NCI-H524 treated with DMSO at 0.1 percent for 48 hours (cell line): ENCODE measurements at regions not wholly inside any gene's neighbourhood (a gene's known extent, or its start where the extent isn't known, plus 50 kb on each side); places are given as distances from the start of the nearest gene placed in this dataset.

Experiments used
- DNase-seq: peaks from one replicate; lab custom pipeline; 2025; lab: John Stamatoyannopoulos, UW

DNA sequence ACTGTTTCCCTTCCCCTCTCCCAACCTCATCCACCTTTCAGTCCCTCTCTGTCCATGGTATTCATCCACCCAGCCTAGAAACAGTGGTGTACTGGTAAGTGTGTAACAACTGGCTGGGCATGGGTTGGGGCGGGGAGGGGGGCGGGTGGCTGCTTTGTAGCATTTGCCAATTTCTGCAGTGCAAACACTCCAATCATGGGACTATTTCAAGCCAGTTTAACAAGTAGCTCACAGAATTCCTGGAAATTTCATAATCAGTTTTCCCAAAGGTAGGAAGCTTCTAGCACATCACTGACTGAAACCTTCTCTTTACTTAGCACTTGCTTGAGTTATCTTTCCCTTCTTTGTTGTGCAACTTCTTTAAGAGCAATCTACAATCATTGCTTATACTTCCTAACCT is 100.8 kb upstream of the WASF3 start:
- no peak for DNase-seq

DNA sequence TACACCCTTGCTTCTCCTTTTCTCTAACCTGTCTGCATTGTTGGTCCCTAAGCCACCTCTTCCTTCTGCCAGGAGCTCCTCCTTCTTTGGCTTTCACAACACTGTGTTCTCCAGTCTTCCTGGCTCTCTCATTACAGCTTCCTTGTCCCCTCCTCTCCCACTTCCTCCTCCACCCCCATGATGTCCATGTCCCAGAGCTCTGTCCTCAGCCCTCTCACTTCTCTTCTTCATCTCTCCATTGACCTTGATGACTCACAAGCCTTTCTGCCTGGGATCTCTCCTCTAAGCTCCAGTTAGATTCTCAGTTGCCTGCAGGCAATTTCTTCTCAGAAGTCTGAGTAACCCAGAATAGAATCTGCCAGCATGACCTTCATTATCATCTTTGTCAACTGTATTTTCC is 100.3 kb upstream of the WASF3 start:
- DNase-seq: no peak

DNA sequence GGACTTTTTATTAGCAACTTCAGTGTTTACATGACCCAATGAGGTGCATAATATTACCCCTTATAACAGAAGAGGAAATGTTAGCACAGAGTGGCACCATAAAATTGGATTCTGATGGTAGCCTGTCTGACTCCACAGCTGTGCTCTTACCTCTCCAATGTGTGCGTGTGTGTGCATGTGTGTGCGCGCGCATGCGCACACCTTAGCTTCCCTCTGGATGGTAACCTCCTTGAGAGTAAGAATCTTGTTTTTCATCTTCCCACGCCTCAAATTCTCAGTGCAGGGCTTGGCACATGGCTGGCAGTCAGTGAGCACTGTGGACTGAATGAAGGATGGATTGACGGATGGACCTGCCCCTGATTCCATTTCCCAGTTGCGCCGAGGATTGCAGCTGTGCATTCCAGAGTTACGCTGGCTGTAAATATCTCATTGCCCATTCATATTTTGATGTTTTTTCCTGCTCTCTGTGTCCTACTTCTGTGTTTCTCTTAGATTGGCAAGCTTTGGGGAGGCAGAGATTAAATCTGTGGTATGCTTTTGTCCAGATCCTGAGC is 99.2 kb upstream of the WASF3 start:
- DNase-seq: no peak

DNA sequence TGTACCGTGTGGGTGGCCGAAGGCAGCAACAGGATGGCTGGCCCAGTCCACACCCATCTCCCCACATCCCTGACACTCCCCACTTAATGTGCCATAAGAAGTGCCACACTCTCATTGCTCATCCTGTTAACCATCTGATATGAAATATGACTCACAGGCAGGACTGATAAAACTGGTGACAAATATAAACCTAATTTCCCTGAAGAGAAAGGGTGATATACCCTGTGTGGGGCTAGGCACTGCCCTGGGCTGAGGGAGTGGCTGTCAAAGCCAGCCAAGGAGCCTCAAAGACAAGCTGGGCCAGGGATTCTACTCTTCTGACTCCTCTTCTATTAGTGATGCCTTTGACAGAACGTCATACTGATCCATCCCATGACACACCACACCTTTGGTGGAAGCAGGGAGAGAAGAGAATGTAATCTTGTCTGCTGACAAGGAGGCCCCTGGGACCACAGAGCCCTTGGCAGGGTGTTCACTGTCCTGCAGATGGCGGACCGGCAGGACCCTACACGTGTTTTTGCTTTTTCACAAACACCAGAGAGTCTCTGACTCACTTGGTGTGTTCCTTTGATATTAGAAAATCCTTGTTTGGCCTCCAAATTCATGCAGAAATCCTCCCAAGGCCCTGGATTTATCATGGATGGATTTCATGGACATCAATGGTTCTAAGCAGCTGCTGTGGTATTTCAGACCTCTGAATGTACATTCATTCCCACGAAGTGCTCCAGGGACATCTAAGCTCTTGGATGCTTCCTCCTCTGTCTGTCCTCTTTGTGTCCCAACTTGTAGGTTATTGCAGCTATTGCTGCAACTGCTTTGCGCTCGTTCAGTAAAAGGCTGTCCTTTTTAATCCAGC is 98.0 kb upstream of the WASF3 start:
- no peak for DNase-seq

DNA sequence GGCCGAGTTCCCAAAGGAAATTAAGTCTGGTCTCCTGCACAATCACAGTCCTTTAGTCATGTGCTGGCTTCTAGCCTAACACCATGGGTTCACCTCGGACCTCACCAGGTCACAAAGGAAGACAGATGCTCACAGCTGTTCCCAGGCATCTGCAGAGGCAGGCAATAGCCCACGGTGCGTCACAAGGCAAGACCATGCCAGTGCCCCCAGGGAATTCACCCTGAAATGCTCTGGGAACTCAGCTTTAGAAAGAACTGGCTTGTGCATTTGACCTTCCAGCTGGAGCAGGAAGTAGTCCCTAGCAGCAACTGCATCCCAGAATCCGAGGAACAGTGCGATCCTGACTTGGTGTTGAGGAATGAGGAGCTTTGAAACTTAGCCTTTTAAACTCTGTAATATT is 96.8 kb upstream of the WASF3 start:
- DNase-seq: no peak

DNA sequence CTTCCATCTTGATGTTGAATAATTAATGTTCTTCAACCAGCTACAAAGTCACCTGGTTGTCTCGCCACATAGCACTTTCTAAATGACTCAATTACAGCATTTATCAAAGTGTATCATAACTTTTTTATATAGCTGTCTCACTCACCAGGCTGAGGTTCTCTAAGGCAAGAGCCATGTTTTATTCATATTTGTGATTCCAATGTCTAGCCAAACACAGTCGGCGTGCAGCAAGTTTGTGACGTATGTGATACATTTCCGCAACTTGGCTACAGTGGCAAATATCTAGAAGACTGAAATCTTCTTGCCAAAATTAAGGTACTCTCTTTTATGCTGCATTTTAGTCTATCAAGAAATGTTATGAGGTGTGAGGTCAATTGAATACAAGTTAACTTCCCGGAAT is 94.2 kb upstream of the WASF3 start:
- DNase-seq: no peak

DNA sequence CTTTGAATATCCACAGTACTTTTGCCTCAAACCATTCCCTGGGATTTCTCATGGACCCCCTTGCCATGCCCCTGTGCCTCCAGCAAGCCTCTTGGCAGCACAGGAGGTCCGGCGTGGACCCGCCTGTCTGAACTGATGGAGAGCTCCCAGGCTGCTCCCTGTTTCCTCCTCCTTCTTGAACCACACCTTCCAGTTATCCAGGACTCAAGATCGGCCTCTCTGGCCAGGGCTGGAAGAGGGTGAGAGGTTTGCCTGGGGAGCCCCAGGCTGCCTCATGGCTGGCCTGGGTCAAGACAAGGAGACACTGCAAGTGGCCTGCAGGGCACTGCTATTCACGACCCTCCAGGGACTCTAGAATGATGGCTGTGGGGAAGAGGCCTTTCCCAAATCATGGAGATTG is 93.6 kb upstream of the WASF3 start:
- DNase-seq: no peak

DNA sequence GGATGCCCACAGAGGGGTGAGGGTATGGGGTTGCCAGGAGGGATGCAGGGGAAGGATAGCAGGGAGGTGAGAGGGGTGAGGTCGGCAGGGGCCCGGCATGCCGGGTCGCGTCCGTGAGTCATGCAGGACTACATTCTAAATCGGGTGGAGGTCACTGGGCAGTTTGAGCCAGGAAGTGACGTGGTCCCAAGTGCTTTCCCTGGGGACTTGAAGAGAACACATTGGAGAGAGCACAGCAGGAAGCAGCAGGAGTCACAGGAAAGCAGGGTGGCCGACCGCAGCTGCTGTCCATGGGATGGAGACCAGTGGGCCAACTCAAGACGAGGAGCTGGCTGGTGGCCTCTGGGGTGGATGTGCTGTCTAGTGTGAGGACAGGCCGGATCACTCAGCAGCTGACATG is 92.0 kb upstream of the WASF3 start:
- no peak for DNase-seq

DNA sequence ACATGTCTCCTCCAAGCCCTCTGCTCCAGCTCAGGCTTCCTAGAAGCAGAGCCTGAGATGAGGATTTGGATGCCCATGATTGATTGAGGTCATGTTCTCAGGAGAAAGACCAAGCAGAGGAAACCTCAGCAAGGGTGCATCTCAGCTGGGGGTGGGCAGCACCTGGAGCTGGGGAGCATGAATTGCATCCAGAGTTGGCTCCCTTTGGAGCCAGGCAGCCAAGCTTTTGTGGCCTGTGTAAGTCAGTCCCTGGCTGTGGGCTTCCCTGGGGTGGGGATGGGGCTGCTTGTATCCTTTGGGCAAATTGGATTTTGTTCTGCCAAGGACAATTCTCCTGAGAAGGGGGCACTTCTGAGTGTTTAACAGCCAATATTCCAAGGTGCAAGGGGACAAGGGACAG is 91.5 kb upstream of the WASF3 start:
- DNase-seq: no peak

DNA sequence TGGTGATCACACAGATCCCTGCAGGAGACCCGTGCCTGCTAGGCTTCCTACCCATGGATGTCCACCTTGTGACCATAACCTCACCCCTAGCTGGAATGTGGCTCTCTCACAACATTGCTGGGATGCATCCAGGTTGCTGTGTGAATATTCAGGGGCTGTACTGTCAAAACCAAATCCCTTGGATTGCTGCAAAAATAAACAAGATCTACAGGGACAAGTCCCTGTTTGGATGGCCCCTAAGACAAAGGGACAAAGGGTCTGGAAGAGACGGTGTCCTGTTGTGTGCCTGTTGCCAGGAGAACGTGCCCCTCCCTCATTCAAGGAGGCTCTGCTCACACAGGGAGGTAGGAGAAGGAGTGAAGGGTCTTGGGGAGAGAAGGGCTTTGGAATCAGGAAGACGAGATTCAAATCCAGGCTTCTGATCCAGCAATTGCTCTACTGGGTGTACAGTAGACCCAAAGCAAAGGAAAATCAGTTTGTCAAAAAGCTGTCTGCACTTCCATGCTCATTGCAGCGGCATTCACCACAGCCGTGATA is 89.2 kb upstream of the WASF3 start:
- no peak for DNase-seq

DNA sequence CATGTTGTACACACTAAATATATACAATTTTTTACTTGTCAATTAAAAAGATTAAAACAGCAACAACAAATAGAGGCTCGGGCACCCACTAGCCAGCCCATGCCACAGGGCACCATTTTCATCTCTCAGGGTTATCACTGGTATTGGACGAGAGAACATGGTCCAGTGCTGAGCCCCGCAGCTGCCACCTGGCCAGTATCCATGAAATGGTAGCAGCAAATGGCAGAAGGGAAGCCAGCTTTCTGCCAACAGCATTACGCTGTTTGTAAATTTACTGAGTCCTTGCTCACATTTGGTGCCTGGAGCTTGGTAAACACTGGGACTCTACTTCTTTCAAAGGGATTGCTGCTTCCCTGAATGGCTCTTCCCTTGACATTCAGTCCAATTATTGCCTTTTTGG is 87.9 kb upstream of the WASF3 start:
- no peak for DNase-seq

DNA sequence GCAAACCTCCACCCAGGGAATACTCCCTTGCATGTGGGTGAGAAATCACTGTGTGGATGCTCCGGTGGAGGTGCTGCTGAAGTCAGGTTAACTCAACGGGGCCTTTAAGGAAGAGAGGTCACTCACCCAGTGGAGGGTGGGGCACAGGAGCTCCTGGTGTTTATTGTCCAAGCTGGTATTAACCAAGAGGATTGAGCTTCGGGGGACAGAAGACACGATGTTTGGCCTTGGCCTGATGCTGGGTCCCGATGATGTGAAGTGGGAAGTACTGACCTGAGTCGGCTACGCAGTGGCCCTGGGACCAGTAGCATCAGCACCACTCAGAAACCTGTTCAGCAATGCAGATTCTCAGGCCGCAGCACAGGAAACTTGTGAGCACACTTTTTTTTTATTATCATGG is 85.7 kb upstream of the WASF3 start:
- DNase-seq: no peak

DNA sequence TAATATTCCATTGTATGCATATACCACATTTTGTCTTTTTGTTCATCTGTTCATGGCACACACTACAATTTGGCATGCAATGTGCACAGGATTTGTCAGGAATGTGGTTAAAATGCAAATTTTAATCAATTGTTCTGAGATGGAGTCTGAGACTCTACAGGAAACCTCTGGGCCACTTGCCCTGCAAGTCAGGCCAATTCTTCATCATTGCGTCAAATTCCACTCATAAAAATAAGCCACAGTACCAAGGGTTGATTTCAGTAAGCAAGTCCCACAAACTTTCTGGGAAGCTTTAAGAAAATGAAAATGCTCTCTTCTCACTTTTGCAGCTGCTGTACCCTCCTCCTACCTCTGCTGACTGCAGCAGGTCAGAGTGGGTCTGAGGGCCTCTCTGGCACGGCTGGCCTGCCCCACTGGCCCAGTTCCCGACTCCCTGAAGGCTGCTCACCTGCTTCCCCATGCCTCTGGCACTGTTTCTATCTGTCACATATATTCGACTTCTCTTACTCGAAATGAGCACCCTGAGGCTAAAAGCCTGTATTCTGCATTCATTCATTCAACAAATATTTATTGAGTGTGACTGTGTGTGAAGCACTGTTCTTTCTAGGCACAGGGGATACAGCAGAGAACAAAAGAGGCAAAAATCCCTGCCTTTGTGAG is 83.8 kb upstream of the WASF3 start:
- DNase-seq: no peak

DNA sequence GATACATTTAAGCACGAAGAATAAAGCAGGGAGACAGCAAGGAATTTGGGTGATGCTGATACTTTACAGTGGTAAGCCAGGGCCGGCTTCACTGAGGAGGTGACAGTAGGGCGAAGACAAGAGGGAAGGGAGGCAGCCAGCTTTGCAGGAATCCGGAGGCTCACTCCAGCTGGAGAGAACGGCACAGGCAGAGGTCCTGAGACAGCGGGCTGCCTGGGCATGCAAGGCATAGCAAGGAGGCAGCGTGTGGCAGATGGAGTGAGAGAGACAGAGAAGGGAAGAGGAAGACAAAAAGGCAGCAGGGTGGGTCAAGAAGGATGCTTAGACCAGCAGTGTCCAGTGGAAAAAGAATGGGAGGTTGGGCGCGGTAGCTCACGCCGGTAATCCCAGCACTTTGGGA is 83.2 kb upstream of the WASF3 start:
- DNase-seq: no peak

DNA sequence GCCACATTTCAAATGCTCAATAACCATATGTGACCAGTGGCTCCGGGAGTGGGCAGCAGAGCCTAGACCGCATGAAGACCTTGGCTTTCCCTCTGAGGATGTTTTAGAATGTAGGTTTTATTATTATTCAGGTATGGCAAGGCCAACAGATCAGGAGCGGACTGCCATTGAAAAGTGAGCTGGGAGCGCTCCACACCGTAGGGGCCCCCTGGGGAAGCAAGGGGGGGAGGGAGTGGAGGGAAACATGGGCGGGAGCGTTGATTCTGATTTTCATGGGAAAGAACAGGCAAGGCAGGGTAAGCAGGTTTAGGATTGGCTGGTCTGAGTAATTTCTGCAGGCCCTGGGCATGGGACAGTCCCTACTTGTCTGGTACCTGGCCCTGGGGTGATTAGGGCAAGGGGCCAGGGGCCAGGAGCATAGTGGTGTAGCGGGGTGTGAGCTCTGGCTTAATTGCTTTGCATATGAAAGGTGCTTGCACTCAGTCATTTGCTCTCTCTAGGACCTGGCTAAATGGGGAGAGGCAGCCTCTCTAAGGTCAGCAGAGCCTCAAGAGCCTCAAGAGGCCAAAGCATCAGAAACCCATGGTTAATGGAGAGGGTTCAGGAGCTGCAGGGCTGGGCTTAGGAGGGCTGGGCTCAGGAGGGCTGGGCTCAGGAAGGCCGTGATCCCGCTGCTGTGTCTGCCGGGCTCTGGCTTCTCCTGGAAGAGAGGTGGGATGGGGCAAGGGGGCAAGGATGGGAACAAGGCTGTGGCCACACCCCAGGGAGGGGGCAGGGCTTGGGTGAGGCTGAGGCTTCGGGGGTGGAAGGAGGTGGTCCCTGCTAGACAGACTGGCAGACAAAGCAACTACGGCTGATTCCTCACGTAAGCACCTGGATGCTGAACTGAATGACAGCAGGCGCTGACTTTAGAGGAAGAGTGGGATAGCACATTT is 82.0 kb upstream of the WASF3 start:
- DNase-seq: no peak

DNA sequence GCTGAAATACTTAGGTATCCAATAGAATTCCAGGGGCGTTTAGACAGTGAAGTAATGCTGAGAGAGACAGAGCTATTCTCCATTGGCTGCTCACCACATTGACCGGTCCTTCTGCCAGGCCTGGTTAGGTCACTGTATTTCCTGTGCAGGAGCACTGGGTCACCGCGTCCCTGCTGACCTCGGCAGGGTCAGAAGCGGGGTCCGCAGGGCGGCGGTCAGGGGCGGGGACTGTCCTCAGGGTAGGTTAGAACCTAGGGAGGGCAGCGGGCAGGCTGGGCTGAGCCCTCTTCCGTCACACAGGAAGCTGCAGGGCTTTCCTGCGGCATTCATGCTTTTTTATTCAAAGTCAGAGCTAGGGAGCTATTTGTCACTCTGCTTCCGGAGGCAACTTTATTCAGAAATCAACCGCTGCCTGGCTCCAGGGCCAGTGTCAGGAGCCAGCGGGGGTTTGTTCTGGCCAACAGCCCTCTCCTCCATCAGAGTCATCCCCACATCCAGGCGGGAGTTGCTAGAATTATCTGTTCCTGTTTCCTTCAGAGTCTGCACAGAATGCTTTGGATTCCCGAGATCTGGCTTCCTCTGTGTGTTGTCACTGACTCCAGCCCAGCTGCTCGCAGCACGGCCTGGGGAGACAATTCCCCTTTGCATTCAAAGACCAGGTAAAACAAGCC is 81.2 kb upstream of the WASF3 start:
- DNase-seq: no peak

DNA sequence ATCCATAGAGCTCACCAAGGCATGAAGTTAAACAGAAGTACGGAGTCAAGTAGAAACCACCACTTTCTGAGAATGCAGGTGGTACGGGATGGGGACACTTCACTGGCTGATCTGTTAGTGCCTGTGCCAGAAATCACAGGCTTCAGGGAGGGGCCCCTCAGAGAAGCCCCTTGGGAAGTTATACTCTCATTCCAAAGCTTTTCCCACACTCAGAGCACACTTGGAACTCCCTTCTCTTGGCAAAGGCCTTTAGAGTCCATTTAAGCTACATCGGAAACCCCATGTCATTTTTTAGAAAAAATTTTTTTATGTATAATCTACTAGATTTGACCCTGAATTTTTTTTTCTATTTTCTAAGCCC is 80.7 kb upstream of the WASF3 start:
- no peak for DNase-seq

DNA sequence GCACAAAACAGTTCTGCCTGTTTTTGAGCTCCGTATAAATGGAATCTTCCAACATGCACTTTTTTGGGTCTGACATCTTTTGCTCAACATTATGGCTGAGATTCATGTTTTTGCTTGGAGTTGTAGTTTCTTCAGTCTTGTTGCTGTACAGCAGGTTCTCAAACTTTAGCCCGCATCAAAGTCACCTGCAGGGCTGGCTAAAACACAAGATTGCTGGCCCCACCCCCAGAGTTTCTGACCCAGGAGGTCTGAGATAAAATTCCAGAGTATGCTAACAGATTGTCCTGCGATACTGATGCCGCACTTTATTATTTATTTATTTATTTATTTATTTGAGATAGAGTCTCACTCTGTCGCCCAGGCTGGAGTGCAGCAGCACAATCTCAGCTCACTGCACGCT is 79.8 kb upstream of the WASF3 start:
- DNase-seq: no peak

DNA sequence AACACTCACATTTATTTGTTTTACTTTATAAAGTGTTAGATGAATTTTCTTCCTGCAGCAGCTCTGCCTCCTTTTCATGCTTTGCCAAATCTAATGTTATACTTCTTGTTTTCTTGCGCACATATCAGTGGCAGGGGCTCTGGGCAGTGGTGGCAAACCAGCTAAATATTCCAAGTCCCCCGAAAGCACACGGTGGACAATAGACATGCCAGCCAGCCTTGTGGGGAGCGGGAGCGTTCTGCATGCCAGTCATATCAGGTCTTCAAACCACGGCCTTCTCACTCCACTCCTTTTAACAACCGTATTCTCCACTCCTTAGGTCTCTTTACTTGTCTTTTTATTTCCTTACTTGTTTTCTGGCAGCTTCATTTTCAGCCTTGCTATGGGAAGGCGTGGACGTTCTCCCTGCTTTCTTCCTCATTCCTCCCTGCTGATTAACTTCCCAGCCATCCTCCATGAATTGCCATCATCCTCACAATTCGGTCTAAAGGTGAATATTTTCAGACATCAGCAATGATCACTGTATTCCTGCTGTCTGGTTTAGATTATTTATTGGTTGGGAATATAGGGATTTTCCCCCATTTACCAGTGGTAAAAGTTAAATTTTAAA is 77.1 kb upstream of the WASF3 start:
- DNase-seq: no peak

DNA sequence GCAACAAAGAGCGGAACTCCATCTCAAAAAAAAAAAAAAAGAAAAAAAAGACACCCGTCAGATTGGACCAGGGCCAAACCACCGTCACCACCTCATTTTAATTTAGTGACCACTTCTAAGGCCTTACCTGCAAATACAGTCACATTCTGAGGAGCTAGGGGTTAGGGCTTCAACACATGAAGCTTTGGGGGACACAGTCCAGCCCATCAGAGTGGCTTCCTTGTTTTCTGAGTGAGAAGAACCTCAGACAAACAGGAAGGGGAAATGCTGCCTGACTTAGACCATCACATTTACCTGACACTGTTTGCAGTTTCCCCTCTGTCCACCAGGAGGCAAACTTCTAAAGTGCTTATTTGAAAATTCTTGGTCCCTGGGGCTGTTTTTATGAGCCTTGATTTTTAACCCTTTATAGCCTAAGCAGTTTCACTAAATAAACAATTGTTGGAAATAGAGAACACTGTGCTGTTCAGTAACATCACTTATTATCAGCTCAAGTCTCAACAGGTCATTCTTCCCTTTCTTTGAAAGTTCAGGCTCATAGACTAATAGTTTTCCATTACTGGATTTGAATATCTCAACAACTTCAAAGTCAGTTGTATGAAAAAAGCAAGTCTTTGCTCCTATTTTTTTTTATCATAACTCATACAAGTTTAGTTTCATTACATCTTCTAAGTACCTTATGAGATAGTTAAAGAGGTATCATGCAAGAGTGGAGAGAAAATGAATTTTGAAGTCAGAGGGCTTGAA is 74.9 kb upstream of the WASF3 start:
- DNase-seq: no peak

DNA sequence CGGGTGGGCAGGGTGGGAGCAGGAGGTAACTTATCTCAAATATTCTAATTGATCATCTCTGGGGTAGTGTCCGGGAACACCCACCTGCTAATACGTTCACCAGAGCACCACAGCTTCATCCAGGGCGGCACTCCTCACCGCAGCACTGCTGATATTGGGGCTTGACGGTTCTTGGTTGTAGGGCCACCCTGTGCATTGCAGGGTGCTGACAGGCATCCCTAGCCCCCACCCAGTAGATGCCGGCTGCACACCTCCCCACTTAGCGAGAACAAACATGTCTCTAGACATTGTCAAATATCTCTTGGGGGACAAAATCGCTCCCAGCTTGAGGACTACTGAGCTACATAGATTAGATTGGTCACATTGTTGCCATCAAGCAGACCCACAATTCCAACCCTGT is 73.9 kb upstream of the WASF3 start:
- DNase-seq: no peak
